Loucy (cell line): ENCODE measurements at regions not wholly inside any gene's neighbourhood (a gene's known extent, or its start where the extent isn't known, plus 50 kb on each side); places are given as distances from the start of the nearest gene placed in this dataset.

Source experiments
- CTCF ChIP-seq: fragments of 200-600 bp; sonication (generic); conservative IDR thresholded peaks from 2 replicates; pipeline ENCODE4 v1.5.1; 2014; ENCODE audit warnings: mild to moderate bottlenecking, antibody characterized with exemption, low read length
- EZH2phosphoT487 ChIP-seq: fragments of 200-600 bp; IDR thresholded peaks from 2 replicates; pipeline ENCODE4 v1.6.1; 2018; ENCODE audit warnings: antibody characterized with exemption, mild to moderate bottlenecking, moderate library complexity, borderline replicate concordance

- TF ChIP-seq EZH2phosphoT487 (no peak), CTCF (no peak)
Measured at GRCh38 chr2:53004413-53004812, 763.2 kb upstream of the CHAC2 start.
